ENCODE measurements at regions not wholly inside any gene's neighbourhood (a gene's known extent, or its start where the extent isn't known, plus 50 kb on each side); places are given as distances from the start of the nearest gene placed in this dataset.

- Histone ChIP-seq H3K9me3 (no peaks in the 10 kb centered on the region), H3K4me1 (no peaks in the 10 kb centered on the region), H3K36me3 (no peaks in the 10 kb centered on the region), H3K27ac (no peak overlapping the region), H3K27me3 (no peaks in the 10 kb centered on the region), H3K4me3 (no peak overlapping the region)
- DNase-seq (no peak), ATAC-seq (no peak)
- TF ChIP-seq CTCF (IDR thresholded peaks at IDR 0.05) = no peak
- intact Hi-C loops (cut with DNase I) = no loop called here
Measured at GRCh38 chr14:81743605-81744004, 210.0 kb upstream of the SEL1L start.

GRCh38 chr14:81751198-81751597 lies 217.5 kb upstream of the SEL1L start:
- no peak overlapping the region for H3K4me3 ChIP-seq
- no peaks in the 10 kb centered on the region for H3K27me3 ChIP-seq
- intact Hi-C loops (cut with DNase I) = no loop called here
- H3K27ac ChIP-seq = no peak overlapping the region
- no peak for DNase-seq
- ATAC-seq = no peak
- H3K4me1 ChIP-seq = no peaks in the 10 kb centered on the region
- H3K9me3 ChIP-seq = no peaks in the 10 kb centered on the region
- H3K36me3 ChIP-seq = no peaks in the 10 kb centered on the region
- TF ChIP-seq CTCF (IDR thresholded peaks at IDR 0.05) = no peak

- Histone ChIP-seq H3K4me3 (no peak overlapping the region), H3K4me1 (no peaks in the 10 kb centered on the region), H3K36me3 (no peaks in the 10 kb centered on the region), H3K27me3 (no peaks in the 10 kb centered on the region), H3K27ac (no peak overlapping the region), H3K9me3 (no peaks in the 10 kb centered on the region)
- intact Hi-C loops (cut with DNase I) = no loop called here
- no peak for TF ChIP-seq CTCF (IDR thresholded peaks at IDR 0.05)
- ATAC-seq (no peak), DNase-seq (no peak)
Measured at GRCh38 chr14:81759541-81759940, 225.9 kb upstream of the SEL1L start.

GRCh38 chr14:81765651-81766275 lies 232.1 kb upstream of the SEL1L start:
- Histone ChIP-seq H3K9me3 (no peaks in the 10 kb centered on the region), H3K36me3 (no peaks in the 10 kb centered on the region), H3K27ac (no peak overlapping the region), H3K4me3 (no peak overlapping the region), H3K27me3 (no peaks in the 10 kb centered on the region), H3K4me1 (no peaks in the 10 kb centered on the region)
- intact Hi-C loops (cut with DNase I) = no loop called here
- ATAC-seq (no peak), DNase-seq (no peak)
- no peak for TF ChIP-seq CTCF (IDR thresholded peaks at IDR 0.05)

- no peak overlapping the region for H3K27ac ChIP-seq
- H3K9me3 ChIP-seq = no peaks in the 10 kb centered on the region
- no peaks in the 10 kb centered on the region for H3K4me1 ChIP-seq
- H3K27me3 ChIP-seq = no peaks in the 10 kb centered on the region
- ATAC-seq = peak; percentile 39
- H3K36me3 ChIP-seq = no peaks in the 10 kb centered on the region
- TF ChIP-seq CTCF (IDR thresholded peaks at IDR 0.05) = no peak
- H3K4me3 ChIP-seq = no peak overlapping the region
- DNase-seq = no peak
- intact Hi-C loops (cut with DNase I) = no loop called here
Measured at GRCh38 chr14:81766321-81766915, 232.8 kb upstream of the SEL1L start.
